ENCODE measurements at regions not wholly inside any gene's neighbourhood (a gene's known extent, or its start where the extent isn't known, plus 50 kb on each side); places are given as distances from the start of the nearest gene placed in this dataset.

DNA sequence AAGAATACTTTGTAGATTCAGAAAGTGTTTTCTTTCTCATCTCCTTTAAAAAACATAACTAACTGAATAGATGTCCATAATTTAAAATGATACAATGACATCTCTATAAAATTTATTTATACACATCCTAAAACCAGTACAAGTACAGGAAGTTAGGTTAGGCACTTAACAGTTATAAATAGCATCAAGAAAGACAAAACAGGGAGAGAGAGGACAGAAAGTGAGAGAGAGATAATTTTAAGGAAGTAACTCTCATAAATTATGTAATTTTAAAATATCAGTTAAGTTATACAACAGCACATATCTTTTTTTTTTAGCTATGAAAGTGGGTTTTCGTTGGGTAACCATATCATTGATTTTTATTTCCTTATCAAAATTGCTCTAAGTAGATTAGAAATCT lies 1068.6 kb downstream of the TAF11L14 start:
- DNase-seq (ENCODE audit: low read depth, low spot score) (no peak), ATAC-seq (no peak)
- no peak overlapping the region for H3K27ac ChIP-seq (ENCODE audit: low read length)
- H3K27me3 ChIP-seq (ENCODE audit: control insufficient read depth, insufficient read depth, low read length), result no peaks in the 10 kb centered on the region
- no peak overlapping the region for H3K4me3 ChIP-seq (ENCODE audit: low read depth in 2 of 2, low read length in 2 of 2)
- no TSS peak for BruUV-seq (replicated peaks)
- H3K9me3 ChIP-seq (ENCODE audit: control insufficient read depth, insufficient read depth, low read depth, low read length), result no peaks in the 10 kb centered on the region
- intact Hi-C loops (cut with micrococcal nuclease; ENCODE audit: unreplicated experiment), result no loop called here
- H3K4me1 ChIP-seq (ENCODE audit: control insufficient read depth, insufficient read depth, low read length), result no peaks in the 10 kb centered on the region
- no peak for TF ChIP-seq TCF7L2 (IDR thresholded peaks at IDR 0.05; ENCODE audit: low read depth, low read length)
- TF ChIP-seq SIN3A (IDR thresholded peaks at IDR 0.05; ENCODE audit: borderline replicate concordance, insufficient read depth, low read depth, low read length), result no peak
- TF ChIP-seq, protein P1, sequence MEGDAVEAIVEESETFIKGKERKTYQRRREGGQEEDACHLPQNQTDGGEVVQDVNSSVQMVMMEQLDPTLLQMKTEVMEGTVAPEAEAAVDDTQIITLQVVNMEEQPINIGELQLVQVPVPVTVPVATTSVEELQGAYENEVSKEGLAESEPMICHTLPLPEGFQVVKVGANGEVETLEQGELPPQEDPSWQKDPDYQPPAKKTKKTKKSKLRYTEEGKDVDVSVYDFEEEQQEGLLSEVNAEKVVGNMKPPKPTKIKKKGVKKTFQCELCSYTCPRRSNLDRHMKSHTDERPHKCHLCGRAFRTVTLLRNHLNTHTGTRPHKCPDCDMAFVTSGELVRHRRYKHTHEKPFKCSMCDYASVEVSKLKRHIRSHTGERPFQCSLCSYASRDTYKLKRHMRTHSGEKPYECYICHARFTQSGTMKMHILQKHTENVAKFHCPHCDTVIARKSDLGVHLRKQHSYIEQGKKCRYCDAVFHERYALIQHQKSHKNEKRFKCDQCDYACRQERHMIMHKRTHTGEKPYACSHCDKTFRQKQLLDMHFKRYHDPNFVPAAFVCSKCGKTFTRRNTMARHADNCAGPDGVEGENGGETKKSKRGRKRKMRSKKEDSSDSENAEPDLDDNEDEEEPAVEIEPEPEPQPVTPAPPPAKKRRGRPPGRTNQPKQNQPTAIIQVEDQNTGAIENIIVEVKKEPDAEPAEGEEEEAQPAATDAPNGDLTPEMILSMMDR (IDR thresholded peaks at IDR 0.05), result no peak
- TF ChIP-seq, protein P2, sequence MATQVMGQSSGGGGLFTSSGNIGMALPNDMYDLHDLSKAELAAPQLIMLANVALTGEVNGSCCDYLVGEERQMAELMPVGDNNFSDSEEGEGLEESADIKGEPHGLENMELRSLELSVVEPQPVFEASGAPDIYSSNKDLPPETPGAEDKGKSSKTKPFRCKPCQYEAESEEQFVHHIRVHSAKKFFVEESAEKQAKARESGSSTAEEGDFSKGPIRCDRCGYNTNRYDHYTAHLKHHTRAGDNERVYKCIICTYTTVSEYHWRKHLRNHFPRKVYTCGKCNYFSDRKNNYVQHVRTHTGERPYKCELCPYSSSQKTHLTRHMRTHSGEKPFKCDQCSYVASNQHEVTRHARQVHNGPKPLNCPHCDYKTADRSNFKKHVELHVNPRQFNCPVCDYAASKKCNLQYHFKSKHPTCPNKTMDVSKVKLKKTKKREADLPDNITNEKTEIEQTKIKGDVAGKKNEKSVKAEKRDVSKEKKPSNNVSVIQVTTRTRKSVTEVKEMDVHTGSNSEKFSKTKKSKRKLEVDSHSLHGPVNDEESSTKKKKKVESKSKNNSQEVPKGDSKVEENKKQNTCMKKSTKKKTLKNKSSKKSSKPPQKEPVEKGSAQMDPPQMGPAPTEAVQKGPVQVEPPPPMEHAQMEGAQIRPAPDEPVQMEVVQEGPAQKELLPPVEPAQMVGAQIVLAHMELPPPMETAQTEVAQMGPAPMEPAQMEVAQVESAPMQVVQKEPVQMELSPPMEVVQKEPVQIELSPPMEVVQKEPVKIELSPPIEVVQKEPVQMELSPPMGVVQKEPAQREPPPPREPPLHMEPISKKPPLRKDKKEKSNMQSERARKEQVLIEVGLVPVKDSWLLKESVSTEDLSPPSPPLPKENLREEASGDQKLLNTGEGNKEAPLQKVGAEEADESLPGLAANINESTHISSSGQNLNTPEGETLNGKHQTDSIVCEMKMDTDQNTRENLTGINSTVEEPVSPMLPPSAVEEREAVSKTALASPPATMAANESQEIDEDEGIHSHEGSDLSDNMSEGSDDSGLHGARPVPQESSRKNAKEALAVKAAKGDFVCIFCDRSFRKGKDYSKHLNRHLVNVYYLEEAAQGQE (IDR thresholded peaks at IDR 0.05; ENCODE audit: insufficient read depth in 1 of 2, low read depth in 2 of 2, low read length in 1 of 2), result no peak
- no peak for TF ChIP-seq POLR2AphosphoS5 (IDR thresholded peaks at IDR 0.05; ENCODE audit: low read depth, low read length)
- H3K36me3 ChIP-seq (ENCODE audit: control insufficient read depth, insufficient read depth, low read length), result no peaks in the 10 kb centered on the region
- ChIA-PET CTCF (no interaction called here), POLR2A (no interaction called here)
- in situ Hi-C loops (cut with HindIII; ENCODE audit: low pct_unique_long_range_greater_than_20kb, low sequenced_read_pairs), result no loop called here

DNA sequence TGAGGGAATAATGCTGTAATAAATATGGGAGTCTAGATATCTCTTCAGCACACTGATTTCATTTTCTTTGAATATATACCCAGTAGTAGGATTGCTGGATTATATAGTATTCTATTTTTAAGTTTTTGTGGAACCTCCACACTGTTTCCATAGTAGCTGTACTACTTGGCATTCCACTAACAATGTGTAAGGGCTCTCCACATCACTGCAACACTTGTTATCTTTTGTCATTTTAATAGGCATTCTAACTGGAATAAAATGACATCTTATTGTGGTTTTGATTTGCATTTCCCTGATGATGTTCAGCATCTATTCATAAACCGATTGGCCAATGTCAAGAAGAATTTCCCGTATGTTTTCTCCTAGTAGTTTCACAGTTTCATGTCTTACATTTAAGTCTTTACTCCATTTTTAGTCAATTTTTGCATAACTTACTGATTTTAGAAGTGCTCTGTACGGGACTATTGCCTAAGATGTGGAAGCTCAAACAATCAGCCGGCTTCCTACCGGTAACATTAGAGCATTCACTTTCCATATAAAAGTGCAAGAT lies 1078.8 kb downstream of the TAF11L14 start:
- DNase-seq (ENCODE audit: low read depth, low spot score) (no peak), ATAC-seq (no peak)
- Histone ChIP-seq H3K4me3 (ENCODE audit: low read depth in 2 of 2, low read length in 2 of 2) (no peak overlapping the region), H3K9me3 (ENCODE audit: control insufficient read depth, insufficient read depth, low read depth, low read length) (no peaks in the 10 kb centered on the region), H3K36me3 (ENCODE audit: control insufficient read depth, insufficient read depth, low read length) (no peaks in the 10 kb centered on the region), H3K27me3 (ENCODE audit: control insufficient read depth, insufficient read depth, low read length) (no peaks in the 10 kb centered on the region), H3K27ac (ENCODE audit: low read length) (no peak overlapping the region), H3K4me1 (ENCODE audit: control insufficient read depth, insufficient read depth, low read length) (no peaks in the 10 kb centered on the region)
- BruUV-seq (replicated peaks), result no TSS peak
- intact Hi-C loops (cut with micrococcal nuclease; ENCODE audit: unreplicated experiment) (no loop called here), in situ Hi-C loops (cut with HindIII; ENCODE audit: low pct_unique_long_range_greater_than_20kb, low sequenced_read_pairs) (no loop called here)
- TF ChIP-seq POLR2AphosphoS5 (IDR thresholded peaks at IDR 0.05; ENCODE audit: low read depth, low read length) (no peak), SIN3A (IDR thresholded peaks at IDR 0.05; ENCODE audit: borderline replicate concordance, insufficient read depth, low read depth, low read length) (no peak), TCF7L2 (IDR thresholded peaks at IDR 0.05; ENCODE audit: low read depth, low read length) (no peak)
- TF ChIP-seq, protein P2 (IDR thresholded peaks at IDR 0.05; ENCODE audit: insufficient read depth in 1 of 2, low read depth in 2 of 2, low read length in 1 of 2), result no peak
- TF ChIP-seq, protein P1 (IDR thresholded peaks at IDR 0.05), result no peak
- ChIA-PET CTCF (no interaction called here), POLR2A (no interaction called here)
